ENCODE measurements at regions not wholly inside any gene's neighbourhood (a gene's known extent, or its start where the extent isn't known, plus 50 kb on each side); places are given as distances from the start of the nearest gene placed in this dataset.

DNA sequence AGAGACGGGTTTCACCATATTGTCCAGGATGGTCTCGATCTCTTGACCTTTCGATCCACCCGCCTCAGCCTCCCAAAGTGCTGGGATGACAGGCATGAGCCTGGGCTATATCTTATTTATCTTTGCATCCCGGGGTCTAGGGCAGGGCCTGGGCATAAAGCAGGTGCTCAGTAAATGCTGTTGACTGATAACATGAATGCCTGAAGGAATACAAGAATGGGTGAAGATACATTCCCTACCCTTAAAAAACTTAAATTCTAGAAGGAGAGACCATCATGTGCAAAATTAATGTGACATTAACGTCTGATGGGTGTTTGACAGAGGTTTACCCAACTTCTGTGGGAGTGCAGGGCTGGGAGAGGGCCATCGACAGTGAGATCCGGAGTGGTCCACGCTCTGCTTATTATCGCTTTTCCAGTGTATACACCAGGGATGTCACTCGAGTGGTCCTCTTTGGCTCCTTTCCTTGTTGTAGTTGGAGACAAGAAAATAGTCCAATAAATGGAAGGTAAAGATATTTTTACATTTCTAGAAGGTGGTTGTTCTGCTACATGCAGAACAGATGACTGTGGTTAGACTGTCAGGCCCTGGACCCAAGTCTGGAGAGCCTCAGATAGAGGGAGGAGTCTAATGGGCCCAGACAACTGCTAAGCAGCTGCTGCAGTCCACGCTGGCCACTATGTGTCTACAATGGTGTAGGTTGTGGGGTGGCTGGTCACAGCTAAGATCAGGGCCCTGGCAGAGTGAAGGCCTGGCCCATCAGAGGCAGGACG, 131.7 kb downstream of the MYCN start:
- Mint-ChIP-seq H3K27me3 (ENCODE audit: unreplicated experiment) (no peaks in the 10 kb centered on the region), H3K9me3 (ENCODE audit: unreplicated experiment) (peaks cover 19% of the 10 kb centered on the region), H3K27ac (ENCODE audit: unreplicated experiment) (no peak overlapping the region), H3K4me1 (ENCODE audit: unreplicated experiment) (no peaks in the 10 kb centered on the region), H3K36me3 (ENCODE audit: unreplicated experiment) (no peaks in the 10 kb centered on the region), H3K4me3 (ENCODE audit: unreplicated experiment) (no peak overlapping the region)
- no peak for DNase-seq (ENCODE audit: extremely low spot score, unreplicated experiment)
- TF ChIP-seq, protein P1, sequence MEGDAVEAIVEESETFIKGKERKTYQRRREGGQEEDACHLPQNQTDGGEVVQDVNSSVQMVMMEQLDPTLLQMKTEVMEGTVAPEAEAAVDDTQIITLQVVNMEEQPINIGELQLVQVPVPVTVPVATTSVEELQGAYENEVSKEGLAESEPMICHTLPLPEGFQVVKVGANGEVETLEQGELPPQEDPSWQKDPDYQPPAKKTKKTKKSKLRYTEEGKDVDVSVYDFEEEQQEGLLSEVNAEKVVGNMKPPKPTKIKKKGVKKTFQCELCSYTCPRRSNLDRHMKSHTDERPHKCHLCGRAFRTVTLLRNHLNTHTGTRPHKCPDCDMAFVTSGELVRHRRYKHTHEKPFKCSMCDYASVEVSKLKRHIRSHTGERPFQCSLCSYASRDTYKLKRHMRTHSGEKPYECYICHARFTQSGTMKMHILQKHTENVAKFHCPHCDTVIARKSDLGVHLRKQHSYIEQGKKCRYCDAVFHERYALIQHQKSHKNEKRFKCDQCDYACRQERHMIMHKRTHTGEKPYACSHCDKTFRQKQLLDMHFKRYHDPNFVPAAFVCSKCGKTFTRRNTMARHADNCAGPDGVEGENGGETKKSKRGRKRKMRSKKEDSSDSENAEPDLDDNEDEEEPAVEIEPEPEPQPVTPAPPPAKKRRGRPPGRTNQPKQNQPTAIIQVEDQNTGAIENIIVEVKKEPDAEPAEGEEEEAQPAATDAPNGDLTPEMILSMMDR (IDR thresholded peaks at IDR 0.05): no peak

DNA sequence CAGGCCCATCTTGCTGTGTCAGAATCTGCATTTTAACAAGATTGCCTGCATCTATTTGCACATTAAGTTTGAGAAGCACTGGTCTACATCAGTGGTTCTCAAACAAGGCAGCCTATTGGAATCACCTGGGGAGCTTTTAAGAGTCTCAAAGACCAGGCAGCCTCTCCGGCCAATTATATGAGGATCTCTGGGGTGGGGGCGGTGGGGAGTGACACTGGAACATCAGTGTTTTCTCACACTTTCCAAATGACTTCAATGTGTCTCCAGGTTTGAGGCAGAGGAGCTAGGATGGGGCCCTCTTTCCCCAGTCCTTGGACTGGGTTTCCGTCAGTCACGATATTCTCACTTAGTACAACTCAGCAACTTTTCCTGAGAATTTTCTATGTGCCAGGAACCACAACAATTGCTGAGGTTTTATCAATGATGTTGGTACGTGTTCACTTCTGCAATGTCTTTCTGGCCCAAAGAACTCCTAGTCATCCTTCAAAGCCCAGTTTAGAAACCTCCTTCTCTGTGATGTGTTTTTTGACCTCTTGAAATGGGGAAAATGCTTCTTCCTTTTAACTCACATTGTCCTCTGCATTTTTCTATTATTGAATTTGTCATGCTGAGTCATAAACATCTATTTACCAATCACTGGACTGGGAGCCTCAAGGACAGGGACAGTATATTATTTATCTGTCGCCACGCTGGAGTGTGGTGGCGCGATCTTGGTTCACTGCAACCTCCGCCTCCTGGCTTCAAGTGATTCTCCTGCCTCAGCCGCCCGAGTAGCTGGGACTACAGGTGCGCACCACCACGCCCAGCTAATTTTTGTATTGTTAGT, 130.9 kb downstream of the MYCN start:
- Mint-ChIP-seq H3K4me3 (ENCODE audit: unreplicated experiment) (no peak overlapping the region), H3K9me3 (ENCODE audit: unreplicated experiment) (peaks cover 23% of the 10 kb centered on the region), H3K36me3 (ENCODE audit: unreplicated experiment) (no peaks in the 10 kb centered on the region), H3K27ac (ENCODE audit: unreplicated experiment) (no peak overlapping the region), H3K27me3 (ENCODE audit: unreplicated experiment) (no peaks in the 10 kb centered on the region), H3K4me1 (ENCODE audit: unreplicated experiment) (no peaks in the 10 kb centered on the region)
- DNase-seq (ENCODE audit: extremely low spot score, unreplicated experiment): no peak
- TF ChIP-seq, protein P1 (IDR thresholded peaks at IDR 0.05): no peak

DNA sequence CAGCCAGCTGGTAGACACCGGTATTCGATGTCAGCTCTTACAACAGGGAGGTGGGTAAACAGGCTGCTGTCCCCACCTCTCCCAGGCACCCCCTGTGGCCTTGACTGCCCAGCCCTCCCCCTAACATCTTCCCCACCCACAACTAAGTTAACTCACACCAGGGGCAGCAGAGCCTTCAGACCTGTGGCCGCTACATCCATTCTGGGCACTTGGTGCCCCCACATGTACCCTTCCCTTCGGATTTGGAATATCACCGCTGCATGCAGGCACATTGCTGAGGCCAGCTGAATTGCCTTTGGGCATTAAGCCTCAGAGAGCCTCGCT, 130.3 kb downstream of the MYCN start:
- H3K27ac Mint-ChIP-seq (ENCODE audit: unreplicated experiment): no peak overlapping the region

DNA sequence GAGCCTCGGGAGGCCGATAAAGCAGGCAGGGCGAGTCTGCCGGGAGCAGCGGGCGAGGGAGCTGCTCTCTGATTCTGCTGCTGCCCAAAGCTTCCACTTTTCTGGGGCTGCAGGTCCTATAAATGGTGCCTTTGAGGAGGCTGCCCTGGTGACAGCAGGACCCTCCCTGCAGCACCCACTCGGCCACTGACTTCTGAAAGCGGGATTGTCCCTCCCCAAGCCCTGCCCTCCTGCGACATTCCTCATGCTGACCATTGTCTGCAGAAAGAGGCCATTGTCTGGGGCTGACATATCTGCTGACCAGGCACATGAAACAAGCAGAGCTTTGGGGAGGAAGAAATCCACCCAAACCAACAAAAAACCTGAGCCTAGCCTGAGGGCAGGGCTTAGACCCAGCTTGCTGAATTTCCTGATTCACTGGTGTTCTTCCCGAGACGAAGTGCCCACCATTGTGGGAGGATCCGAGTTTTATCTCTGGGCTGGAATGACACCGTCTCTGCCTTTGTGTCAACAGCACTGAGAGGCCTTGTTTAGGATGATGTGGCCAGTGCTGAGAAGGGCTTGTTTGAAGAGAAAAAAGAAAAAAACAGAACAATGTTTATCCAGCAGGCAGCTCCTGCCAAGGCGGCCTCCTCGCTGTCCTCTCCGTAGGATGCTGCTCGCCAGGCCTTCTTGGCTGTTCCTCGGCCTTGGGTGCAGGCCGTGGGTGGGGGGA, 129.7 kb downstream of the MYCN start:
- Mint-ChIP-seq H3K9me3 (ENCODE audit: unreplicated experiment) (peaks cover 23% of the 10 kb centered on the region), H3K4me1 (ENCODE audit: unreplicated experiment) (no peaks in the 10 kb centered on the region), H3K4me3 (ENCODE audit: unreplicated experiment) (no peak overlapping the region), H3K27ac (ENCODE audit: unreplicated experiment) (no peak overlapping the region), H3K27me3 (ENCODE audit: unreplicated experiment) (no peaks in the 10 kb centered on the region), H3K36me3 (ENCODE audit: unreplicated experiment) (no peaks in the 10 kb centered on the region)
- no peak for DNase-seq (ENCODE audit: extremely low spot score, unreplicated experiment)
- TF ChIP-seq, protein P1 (IDR thresholded peaks at IDR 0.05): no peak

More for the DNA sequence above, 130.3 kb downstream of the MYCN start:
- Mint-ChIP-seq H3K4me3 (ENCODE audit: unreplicated experiment) (no peak overlapping the region), H3K9me3 (ENCODE audit: unreplicated experiment) (peaks cover 23% of the 10 kb centered on the region), H3K27me3 (ENCODE audit: unreplicated experiment) (no peaks in the 10 kb centered on the region), H3K4me1 (ENCODE audit: unreplicated experiment) (no peaks in the 10 kb centered on the region), H3K36me3 (ENCODE audit: unreplicated experiment) (no peaks in the 10 kb centered on the region)
- DNase-seq (ENCODE audit: extremely low spot score, unreplicated experiment): no peak
- TF ChIP-seq, protein P1 (IDR thresholded peaks at IDR 0.05): no peak

DNA sequence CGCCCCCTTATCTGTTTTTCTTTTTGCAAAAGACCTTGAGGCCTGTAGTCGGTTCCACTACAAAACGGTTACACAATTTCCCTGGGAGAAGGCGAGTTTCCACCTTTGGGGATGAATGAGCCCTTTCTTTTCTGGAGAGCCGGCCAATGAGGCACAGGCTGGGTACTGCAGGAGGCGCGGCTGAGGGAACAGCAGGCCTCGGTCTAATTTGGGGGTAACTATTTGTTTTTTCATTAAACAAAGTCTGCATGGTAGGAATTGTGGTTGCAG, 129.2 kb downstream of the MYCN start:
- Mint-ChIP-seq H3K4me3 (ENCODE audit: unreplicated experiment) (no peak overlapping the region), H3K27me3 (ENCODE audit: unreplicated experiment) (no peaks in the 10 kb centered on the region), H3K4me1 (ENCODE audit: unreplicated experiment) (no peaks in the 10 kb centered on the region), H3K9me3 (ENCODE audit: unreplicated experiment) (peaks cover 23% of the 10 kb centered on the region), H3K27ac (ENCODE audit: unreplicated experiment) (no peak overlapping the region), H3K36me3 (ENCODE audit: unreplicated experiment) (no peaks in the 10 kb centered on the region)
- DNase-seq (ENCODE audit: extremely low spot score, unreplicated experiment): no peak
- TF ChIP-seq, protein P1 (IDR thresholded peaks at IDR 0.05): no peak

All from osteocyte (in vitro differentiated cells).